ENCODE measurements at regions not wholly inside any gene's neighbourhood (a gene's known extent, or its start where the extent isn't known, plus 50 kb on each side); places are given as distances from the start of the nearest gene placed in this dataset.

DNA sequence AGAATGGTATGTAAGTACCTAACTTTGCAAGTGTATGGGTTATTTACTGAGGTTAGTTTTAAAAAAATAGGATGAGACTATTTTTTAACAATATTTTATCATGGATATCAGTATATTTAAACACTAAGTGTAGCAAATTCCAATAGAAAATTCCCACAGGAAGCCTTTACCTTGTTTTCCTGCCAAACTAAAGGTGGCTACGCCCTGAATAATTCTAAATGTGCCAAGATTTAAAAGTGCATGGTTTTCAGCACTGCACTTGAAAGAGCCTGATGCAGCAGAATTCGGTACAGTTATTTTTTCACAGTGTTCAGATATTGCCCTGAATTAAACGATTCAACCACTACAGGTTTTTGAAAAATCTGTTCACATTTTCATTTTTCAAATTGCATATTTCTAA is 1622.8 kb upstream of the B3GALT2 start:
- TF ChIP-seq, protein P1, sequence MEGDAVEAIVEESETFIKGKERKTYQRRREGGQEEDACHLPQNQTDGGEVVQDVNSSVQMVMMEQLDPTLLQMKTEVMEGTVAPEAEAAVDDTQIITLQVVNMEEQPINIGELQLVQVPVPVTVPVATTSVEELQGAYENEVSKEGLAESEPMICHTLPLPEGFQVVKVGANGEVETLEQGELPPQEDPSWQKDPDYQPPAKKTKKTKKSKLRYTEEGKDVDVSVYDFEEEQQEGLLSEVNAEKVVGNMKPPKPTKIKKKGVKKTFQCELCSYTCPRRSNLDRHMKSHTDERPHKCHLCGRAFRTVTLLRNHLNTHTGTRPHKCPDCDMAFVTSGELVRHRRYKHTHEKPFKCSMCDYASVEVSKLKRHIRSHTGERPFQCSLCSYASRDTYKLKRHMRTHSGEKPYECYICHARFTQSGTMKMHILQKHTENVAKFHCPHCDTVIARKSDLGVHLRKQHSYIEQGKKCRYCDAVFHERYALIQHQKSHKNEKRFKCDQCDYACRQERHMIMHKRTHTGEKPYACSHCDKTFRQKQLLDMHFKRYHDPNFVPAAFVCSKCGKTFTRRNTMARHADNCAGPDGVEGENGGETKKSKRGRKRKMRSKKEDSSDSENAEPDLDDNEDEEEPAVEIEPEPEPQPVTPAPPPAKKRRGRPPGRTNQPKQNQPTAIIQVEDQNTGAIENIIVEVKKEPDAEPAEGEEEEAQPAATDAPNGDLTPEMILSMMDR (IDR thresholded peaks at IDR 0.05), result no peak
- no peak for TF ChIP-seq POLR2A (IDR thresholded peaks at IDR 0.05)

Data from heart left ventricle (tissue), 13 donors.